Hepatocyte (in vitro differentiated cells): ENCODE measurements at regions not wholly inside any gene's neighbourhood (a gene's known extent, or its start where the extent isn't known, plus 50 kb on each side); places are given as distances from the start of the nearest gene placed in this dataset. TPM values are rescaled to one million over a fixed set of nuclear protein-coding genes. Genes with fewer than 3 reads are reported as not detected.

Experiments used
- DNase-seq: peaks from one replicate; pipeline ENCODE4 v3.0.0-alpha.2; 2016; ENCODE audit warnings: low spot score
- H2AFZ ChIP-seq: fragments of 200-600 bp; sonication (generic); 2 replicates; pipeline ENCODE4 v1.6.0; 2016; ENCODE audit warnings: antibody characterized with exemption, mild to moderate bottlenecking
- H3K27ac ChIP-seq: fragments of 200-600 bp; sonication (generic); 2 replicates; pipeline ENCODE4 v1.5.1; 2016; ENCODE audit warnings: mild to moderate bottlenecking
- H3K27me3 ChIP-seq: fragments of 200-600 bp; sonication (generic); 2 replicates; pipeline ENCODE4 v1.6.1; 2016
- H3K36me3 ChIP-seq: fragments of 200-600 bp; sonication (generic); replicated peaks from 2 replicates; pipeline ENCODE4 v1.5.1; 2016; ENCODE audit warnings: low read depth; ENCODE audit not compliant: insufficient read depth
- H3K4me1 ChIP-seq: fragments of 200-600 bp; sonication (generic); 2 replicates; pipeline ENCODE4 v1.5.1; 2016; ENCODE audit warnings: mild to moderate bottlenecking, moderate library complexity; ENCODE audit not compliant: insufficient read depth
- H3K4me2 ChIP-seq: fragments of 200-600 bp; sonication (generic); 2 replicates; pipeline ENCODE4 v1.6.0; 2016
- H3K4me3 ChIP-seq: fragments of 200-600 bp; sonication (generic); 2 replicates; pipeline ENCODE4 v1.5.1; 2016; ENCODE audit warnings: mild to moderate bottlenecking
- H3K79me2 ChIP-seq: fragments of 200-600 bp; sonication (generic); 2 replicates; pipeline ENCODE4 v1.6.0; 2017; ENCODE audit warnings: mild to moderate bottlenecking
- H3K9me2 ChIP-seq: fragments of 200-600 bp; sonication (generic); replicated peaks from 2 replicates; pipeline ENCODE4 v1.6.0; 2017; ENCODE audit warnings: mild to moderate bottlenecking; ENCODE audit not compliant: insufficient read depth
- H3K9me3 ChIP-seq: fragments of 200-600 bp; sonication (generic); 2 replicates; pipeline ENCODE4 v1.5.1; 2016; ENCODE audit warnings: low read depth, mild to moderate bottlenecking
- H4K20me1 ChIP-seq: fragments of 200-600 bp; sonication (generic); 2 replicates; pipeline ENCODE4 v1.6.0; 2016; ENCODE audit warnings: mild to moderate bottlenecking; ENCODE audit not compliant: insufficient read depth, poor library complexity, severe bottlenecking
- EZH2 ChIP-seq: fragments of 200-600 bp; sonication (generic); IDR thresholded peaks from 2 replicates; pipeline ENCODE4 v1.6.1; 2016; ENCODE audit warnings: antibody characterized with exemption, mild to moderate bottlenecking, borderline replicate concordance
- EZH2phosphoT487 ChIP-seq: fragments of 200-600 bp; sonication (generic); IDR thresholded peaks from one replicate; pipeline ENCODE4 v1.6.1; 2018; ENCODE audit warnings: antibody characterized with exemption, mild to moderate bottlenecking, low read depth, moderate library complexity; ENCODE audit not compliant: unreplicated experiment, severe bottlenecking
- WGBS: methylation state at CpG from one replicate; pipeline ENCODE4 v1.1.6; 2016; ENCODE audit warnings: low lambda C conversion rate; ENCODE audit errors: missing lambda C conversion rate; 5-methylcytosine and 5-hydroxymethylcytosine counted together
- small RNA-seq: library from RNA; depleted of rRNA; stranded (forward); fragments of <200 nt; gene quantifications from one replicate; pipeline ENCODE3, GENCODE V24; 2014
- TF ChIP-seq, protein P1 (sequence below): fragments of 200-600 bp; sonication (generic); IDR thresholded peaks from 2 replicates; pipeline ENCODE4 v1.5.1; 2016; ENCODE audit warnings: antibody characterized with exemption, mild to moderate bottlenecking; ENCODE audit not compliant: poor library complexity

DNA sequence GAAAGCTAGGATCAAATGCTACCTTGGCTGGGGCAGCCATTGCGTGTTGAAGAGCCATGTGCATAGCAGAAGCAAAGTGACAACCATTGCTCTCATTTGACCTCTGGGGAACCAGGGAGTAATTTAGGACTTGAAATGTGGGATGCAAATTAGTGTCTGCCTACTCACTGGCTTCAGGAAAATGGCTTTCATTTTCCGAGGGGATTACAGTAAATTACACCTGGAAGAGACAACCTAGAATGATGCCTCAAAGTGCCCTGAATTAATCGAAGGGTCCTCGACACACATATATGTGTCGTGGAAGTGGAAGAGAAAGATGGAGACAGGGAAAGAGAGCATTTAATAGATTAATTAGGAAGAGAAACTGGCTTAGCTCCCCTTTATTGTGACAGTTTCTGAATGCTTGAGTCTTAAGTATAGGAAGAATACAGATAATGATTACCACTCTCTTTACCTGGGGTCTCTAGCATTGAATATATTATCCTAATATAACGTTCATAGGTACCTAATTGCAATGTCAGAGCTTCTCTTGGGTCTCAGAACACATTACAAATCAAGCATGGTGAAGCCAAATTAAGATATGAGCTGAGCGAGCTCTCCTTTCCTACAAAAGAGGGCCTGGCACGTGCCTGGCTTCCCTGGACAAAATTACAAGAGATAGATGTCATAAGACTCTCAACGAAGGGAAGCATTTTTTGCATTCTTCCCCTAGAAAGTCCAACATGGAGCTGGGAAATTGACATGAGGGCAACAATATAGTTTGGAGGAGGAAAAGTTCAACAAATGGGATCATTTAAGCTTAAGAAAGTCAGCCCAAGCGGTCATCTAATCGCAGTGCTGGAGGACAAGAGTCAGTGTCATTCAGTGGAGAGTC is 59.5 kb downstream of the MYCN start:
- Histone ChIP-seq H3K4me3 (no peak overlapping the region), H3K36me3 (no peaks in the 10 kb centered on the region), H3K27ac (no peak overlapping the region), H3K9me2 (no peaks in the 10 kb centered on the region), H3K27me3 (no peaks in the 10 kb centered on the region), H3K9me3 (no peaks in the 10 kb centered on the region), H3K79me2 (no peaks in the 10 kb centered on the region), H2AFZ (no peak overlapping the region), H3K4me2 (no peak overlapping the region), H3K4me1 (no peaks in the 10 kb centered on the region), H4K20me1 (no peaks in the 10 kb centered on the region)
- DNase-seq, result no peak
- WGBS, result 83% methylated on average over 11 of the region's 11 CpGs
- TF ChIP-seq EZH2 (no peak), EZH2phosphoT487 (no peak)
- TF ChIP-seq, protein P1, sequence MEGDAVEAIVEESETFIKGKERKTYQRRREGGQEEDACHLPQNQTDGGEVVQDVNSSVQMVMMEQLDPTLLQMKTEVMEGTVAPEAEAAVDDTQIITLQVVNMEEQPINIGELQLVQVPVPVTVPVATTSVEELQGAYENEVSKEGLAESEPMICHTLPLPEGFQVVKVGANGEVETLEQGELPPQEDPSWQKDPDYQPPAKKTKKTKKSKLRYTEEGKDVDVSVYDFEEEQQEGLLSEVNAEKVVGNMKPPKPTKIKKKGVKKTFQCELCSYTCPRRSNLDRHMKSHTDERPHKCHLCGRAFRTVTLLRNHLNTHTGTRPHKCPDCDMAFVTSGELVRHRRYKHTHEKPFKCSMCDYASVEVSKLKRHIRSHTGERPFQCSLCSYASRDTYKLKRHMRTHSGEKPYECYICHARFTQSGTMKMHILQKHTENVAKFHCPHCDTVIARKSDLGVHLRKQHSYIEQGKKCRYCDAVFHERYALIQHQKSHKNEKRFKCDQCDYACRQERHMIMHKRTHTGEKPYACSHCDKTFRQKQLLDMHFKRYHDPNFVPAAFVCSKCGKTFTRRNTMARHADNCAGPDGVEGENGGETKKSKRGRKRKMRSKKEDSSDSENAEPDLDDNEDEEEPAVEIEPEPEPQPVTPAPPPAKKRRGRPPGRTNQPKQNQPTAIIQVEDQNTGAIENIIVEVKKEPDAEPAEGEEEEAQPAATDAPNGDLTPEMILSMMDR, result no peak

DNA sequence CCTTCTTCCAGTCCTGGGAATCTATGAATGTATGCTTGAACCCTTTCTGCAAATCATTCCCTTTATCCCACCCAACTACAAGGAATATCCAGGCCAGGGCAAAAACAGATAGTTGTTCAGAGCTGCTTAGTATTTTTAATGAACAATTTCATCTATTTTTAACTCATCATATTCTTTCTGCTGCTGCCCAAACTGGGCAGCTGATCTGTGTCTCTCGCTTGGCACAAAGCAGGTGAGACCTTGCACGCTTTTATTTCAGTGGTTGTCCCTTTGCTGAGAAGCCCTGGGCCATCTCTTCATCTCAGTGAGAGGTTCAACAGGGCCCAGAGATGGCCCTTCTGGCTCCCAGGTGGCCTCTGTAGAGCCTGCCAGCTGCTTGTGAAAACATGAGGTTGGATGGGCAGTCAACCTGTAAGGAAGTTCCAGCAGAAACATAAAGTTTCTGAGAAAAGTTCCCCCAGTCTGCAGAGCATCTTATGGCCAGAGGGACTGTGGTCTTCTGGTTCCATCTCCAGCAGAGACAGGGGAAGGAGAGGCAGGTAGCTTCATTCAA is 57.5 kb downstream of the MYCN start:
- H2AFZ ChIP-seq, result no peak overlapping the region
- no peak overlapping the region for H3K4me2 ChIP-seq
- TF ChIP-seq, protein P1, result no peak
- no peak for TF ChIP-seq EZH2
- H3K9me3 ChIP-seq, result no peaks in the 10 kb centered on the region
- H3K36me3 ChIP-seq, result no peaks in the 10 kb centered on the region
- H3K9me2 ChIP-seq, result no peaks in the 10 kb centered on the region
- no peak overlapping the region for H3K27ac ChIP-seq
- no peak for DNase-seq
- no peak overlapping the region for H3K4me3 ChIP-seq
- H4K20me1 ChIP-seq, result no peaks in the 10 kb centered on the region
- no peaks in the 10 kb centered on the region for H3K4me1 ChIP-seq
- 100% methylated on average over 2 of the region's 2 CpGs for WGBS
- no peaks in the 10 kb centered on the region for H3K79me2 ChIP-seq
- no peaks in the 10 kb centered on the region for H3K27me3 ChIP-seq

DNA sequence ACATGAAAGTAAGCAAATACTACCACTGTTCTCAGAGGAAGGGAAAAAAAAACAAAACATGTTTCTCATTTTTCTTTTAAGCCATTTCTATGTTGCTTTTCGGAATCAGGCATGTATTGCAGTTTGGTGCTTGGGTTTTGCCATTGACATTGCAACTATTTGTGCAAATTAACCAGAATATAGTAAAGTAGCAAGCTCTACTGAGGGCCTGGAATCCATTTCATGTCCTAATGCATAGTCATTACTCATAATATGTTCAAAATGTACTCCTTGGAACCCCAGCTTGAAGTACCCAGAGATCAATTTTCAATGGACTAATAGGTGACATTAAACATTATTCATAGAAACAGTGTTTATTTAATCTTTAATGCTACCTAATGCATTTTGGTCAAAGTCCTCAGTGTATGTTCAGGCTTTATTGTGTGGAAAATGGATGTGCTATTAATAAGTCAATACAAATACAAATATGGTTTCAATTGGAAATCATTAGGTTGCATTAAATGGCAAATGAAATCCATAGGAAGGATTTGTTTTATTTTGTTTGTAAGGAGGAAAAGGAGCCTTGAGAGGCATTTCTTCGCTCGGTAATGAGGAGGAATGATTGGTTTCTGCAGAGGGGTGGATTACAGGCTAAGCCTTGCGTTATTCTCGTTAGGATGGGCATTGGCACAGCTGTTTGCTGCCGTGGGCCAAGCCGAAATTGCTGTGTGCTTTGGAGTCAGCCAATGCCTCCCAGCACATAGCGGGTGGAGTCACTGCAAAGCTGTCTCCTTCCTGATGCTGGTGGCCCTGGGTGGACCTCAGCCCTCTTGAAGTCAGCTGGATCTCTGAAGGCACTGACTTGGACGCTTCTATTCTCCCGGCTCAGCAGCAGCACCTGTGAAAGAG is 56.4 kb downstream of the MYCN start:
- H3K79me2 ChIP-seq, result no peaks in the 10 kb centered on the region
- no peak overlapping the region for H3K4me2 ChIP-seq
- 67% methylated on average over 10 of the region's 10 CpGs for WGBS
- H3K27me3 ChIP-seq, result no peaks in the 10 kb centered on the region
- no peaks in the 10 kb centered on the region for H3K36me3 ChIP-seq
- no peaks in the 10 kb centered on the region for H4K20me1 ChIP-seq
- DNase-seq, result no peak
- TF ChIP-seq EZH2phosphoT487 (no peak), EZH2 (no peak)
- TF ChIP-seq, protein P1, result no peak
- H3K4me1 ChIP-seq, result no peaks in the 10 kb centered on the region
- no peaks in the 10 kb centered on the region for H3K9me3 ChIP-seq
- H3K9me2 ChIP-seq, result no peaks in the 10 kb centered on the region
- no peak overlapping the region for H2AFZ ChIP-seq
- H3K27ac ChIP-seq, result no peak overlapping the region
- no peak overlapping the region for H3K4me3 ChIP-seq

Small RNA genes in the stretch of these regions (small RNA-seq; reads per million reads assigned to genes)
- gene AC174048.1, result not detected
- not detected for gene RF00561
